H9 (cell line): ENCODE measurements at regions not wholly inside any gene's neighbourhood (a gene's known extent, or its start where the extent isn't known, plus 50 kb on each side); places are given as distances from the start of the nearest gene placed in this dataset.

Source experiments
- DNase-seq: peaks from one replicate; pipeline ENCODE4 v3.0.0-alpha.2; 2017
- H2AFZ ChIP-seq: one replicate; pipeline ENCODE4 v1.6.1; 2013; ENCODE audit warnings: mild to moderate bottlenecking, low read length, control low read depth, moderate library complexity
- H2AK5ac ChIP-seq: 2 replicates; pipeline ENCODE4 v1.6.1; 2013; ENCODE audit warnings: low read length, control low read depth, mixed read lengths; ENCODE audit not compliant: insufficient read length
- H2BK120ac ChIP-seq: one replicate; pipeline ENCODE4 v1.6.1; 2013; ENCODE audit warnings: low read depth, mild to moderate bottlenecking, low read length, control low read depth, inconsistent platforms; ENCODE audit not compliant: poor library complexity, severe bottlenecking
- H2BK12ac ChIP-seq: 2 replicates; pipeline ENCODE4 v1.6.1; 2013; ENCODE audit warnings: low read length, control low read depth, mixed read lengths, low read depth; ENCODE audit not compliant: insufficient read length
- H2BK15ac ChIP-seq: 2 replicates; pipeline ENCODE4 v1.6.1; 2013; ENCODE audit warnings: low read depth, low read length, control low read depth
- H2BK20ac ChIP-seq: one replicate; pipeline ENCODE4 v1.6.1; 2013; ENCODE audit warnings: low read depth, mild to moderate bottlenecking, low read length, control low read depth, inconsistent platforms; ENCODE audit not compliant: poor library complexity, severe bottlenecking
- H2BK5ac ChIP-seq: 2 replicates; pipeline ENCODE4 v1.6.1; 2013; ENCODE audit warnings: low read length, control low read depth, mixed read lengths; ENCODE audit not compliant: insufficient read length
- H3K14ac ChIP-seq: 2 replicates; pipeline ENCODE4 v1.6.1; 2013; ENCODE audit warnings: low read length, control low read depth; ENCODE audit not compliant: insufficient read depth
- H3K18ac ChIP-seq: 2 replicates; pipeline ENCODE4 v1.6.1; 2013; ENCODE audit warnings: low read depth, mild to moderate bottlenecking, mixed read lengths, low read length, control low read depth; ENCODE audit not compliant: insufficient read length
- H3K23ac ChIP-seq: 2 replicates; pipeline ENCODE4 v1.6.1; 2013; ENCODE audit warnings: low read length, control low read depth, mixed read lengths, low read depth; ENCODE audit not compliant: insufficient read length
- H3K23me2 ChIP-seq: 2 replicates; pipeline ENCODE4 v1.6.1; 2013; ENCODE audit warnings: low read depth, mild to moderate bottlenecking, mixed read lengths, low read length, control low read depth; ENCODE audit not compliant: insufficient read length, poor library complexity, severe bottlenecking
- H3K27ac ChIP-seq: 2 replicates; pipeline ENCODE4 v1.5.1; 2013; ENCODE audit warnings: low read length, control low read depth, mixed read lengths, low read depth; ENCODE audit not compliant: insufficient read length
- H3K27me3 ChIP-seq: 2 replicates; pipeline ENCODE4 v1.6.1; 2013; ENCODE audit warnings: low read length, control low read depth, inconsistent platforms; ENCODE audit not compliant: insufficient read depth
- H3K4ac ChIP-seq: 2 replicates; pipeline ENCODE4 v1.6.1; 2013; ENCODE audit warnings: low read depth, mild to moderate bottlenecking, control low read depth, inconsistent platforms, low read length, moderate library complexity
- H3K4me1 ChIP-seq: 2 replicates; pipeline ENCODE4 v1.6.1; 2013; ENCODE audit warnings: low read length, control low read depth, inconsistent platforms; ENCODE audit not compliant: insufficient read depth
- H3K4me2 ChIP-seq: 2 replicates; pipeline ENCODE4 v1.6.1; 2013; ENCODE audit warnings: low read length, control low read depth, mixed read lengths; ENCODE audit not compliant: insufficient read length, insufficient read depth
- H3K56ac ChIP-seq: 2 replicates; pipeline ENCODE4 v1.6.1; 2013; ENCODE audit warnings: low read depth, mild to moderate bottlenecking, mixed read lengths, low read length, control low read depth; ENCODE audit not compliant: insufficient read length
- H3K79me1 ChIP-seq: 2 replicates; pipeline ENCODE4 v1.6.1; 2013; ENCODE audit warnings: low read depth, mild to moderate bottlenecking, moderate library complexity, low read length, control low read depth, inconsistent platforms; ENCODE audit not compliant: insufficient read depth, poor library complexity, severe bottlenecking
- H3K79me2 ChIP-seq: 2 replicates; pipeline ENCODE4 v1.6.1; 2013; ENCODE audit warnings: low read length, control low read depth, inconsistent platforms; ENCODE audit not compliant: insufficient read depth
- H3K9ac ChIP-seq: 2 replicates; pipeline ENCODE4 v1.6.1; 2013; ENCODE audit warnings: low read length, control low read depth, mixed read lengths; ENCODE audit not compliant: insufficient read length; ENCODE audit errors: extremely low read depth
- H3K9me3 ChIP-seq: one replicate; pipeline ENCODE4 v1.6.1; 2013; ENCODE audit warnings: low read depth, low read length, inconsistent platforms; ENCODE audit not compliant: control insufficient read depth
- H3T11ph ChIP-seq: one replicate; pipeline ENCODE4 v1.6.1; 2013; ENCODE audit warnings: mild to moderate bottlenecking, low read length, control low read depth, inconsistent platforms
- H4K20me1 ChIP-seq: one replicate; pipeline ENCODE4 v1.6.1; 2013; ENCODE audit not compliant: control insufficient read depth, insufficient read length, insufficient read depth
- H4K5ac ChIP-seq: 2 replicates; pipeline ENCODE4 v1.6.1; 2013; ENCODE audit warnings: low read depth, mild to moderate bottlenecking, mixed read lengths, low read length, control low read depth; ENCODE audit not compliant: insufficient read length
- H4K8ac ChIP-seq: replicated peaks from 2 replicates; pipeline ENCODE4 v1.6.1; 2013; ENCODE audit warnings: low read length, control low read depth, mixed read lengths, low read depth; ENCODE audit not compliant: insufficient read length
- H4K91ac ChIP-seq: 2 replicates; pipeline ENCODE4 v1.6.1; 2013; ENCODE audit warnings: low read depth, mild to moderate bottlenecking, moderate library complexity, mixed read lengths, low read length, control low read depth; ENCODE audit not compliant: insufficient read length
- H3K27ac Mint-ChIP-seq, 3 experiments: 2 replicates in 2 of 3; 3 replicates in 1 of 3; pipeline ENCODE4 v1.8.0; 2020 to 2021; ENCODE audit warnings: mixed read lengths in 3 of 3, mild to moderate bottlenecking in 1 of 3, moderate library complexity in 1 of 3
- H3K27me3 Mint-ChIP-seq: 2 replicates; pipeline ENCODE4 v1.8.0; 2021; ENCODE audit warnings: low read depth, mild to moderate bottlenecking, moderate library complexity, mixed read lengths
- H3K36me3 Mint-ChIP-seq, 3 experiments: 2 replicates in 2 of 3; 3 replicates in 1 of 3; pipeline ENCODE4 v1.8.0; 2020 to 2021; ENCODE audit warnings: low read depth in 3 of 3, mixed read lengths in 3 of 3; ENCODE audit not compliant: insufficient read depth in 1 of 3
- H3K4me1 Mint-ChIP-seq, 2 experiments: 2 replicates each; pipeline ENCODE4 v1.8.0; 2020; ENCODE audit warnings: mixed read lengths in 2 of 2
- H3K4me3 Mint-ChIP-seq, 2 experiments: 2 replicates in 1 of 2; 3 replicates in 1 of 2; pipeline ENCODE4 v1.8.0; 2020 to 2021; ENCODE audit warnings: mild to moderate bottlenecking in 2 of 2, mixed read lengths in 2 of 2, moderate library complexity in 1 of 2
- H3K9me3 Mint-ChIP-seq, 2 experiments: 2 replicates in 1 of 2; 3 replicates in 1 of 2; pipeline ENCODE4 v1.8.0; 2020; ENCODE audit warnings: mild to moderate bottlenecking in 2 of 2, mixed read lengths in 2 of 2, moderate library complexity in 1 of 2
- CTCF ChIP-seq: fragments of 200-600 bp; sonication (generic); conservative IDR thresholded peaks from 3 replicates; pipeline ENCODE4 v1.8.0; 2021; ENCODE audit warnings: antibody characterized with exemption, mild to moderate bottlenecking
- WGBS: extraction: QIAGEN DNeasy Blood & Tissue Kit; methylation state at CpG from one replicate; pipeline ENCODE4 v1.1.7; 2013; ENCODE audit warnings: missing lambda C conversion rate, low lambda C conversion rate, mixed read lengths; ENCODE audit not compliant: insufficient read length; ENCODE audit errors: extremely low coverage; 5-methylcytosine and 5-hydroxymethylcytosine counted together

DNA sequence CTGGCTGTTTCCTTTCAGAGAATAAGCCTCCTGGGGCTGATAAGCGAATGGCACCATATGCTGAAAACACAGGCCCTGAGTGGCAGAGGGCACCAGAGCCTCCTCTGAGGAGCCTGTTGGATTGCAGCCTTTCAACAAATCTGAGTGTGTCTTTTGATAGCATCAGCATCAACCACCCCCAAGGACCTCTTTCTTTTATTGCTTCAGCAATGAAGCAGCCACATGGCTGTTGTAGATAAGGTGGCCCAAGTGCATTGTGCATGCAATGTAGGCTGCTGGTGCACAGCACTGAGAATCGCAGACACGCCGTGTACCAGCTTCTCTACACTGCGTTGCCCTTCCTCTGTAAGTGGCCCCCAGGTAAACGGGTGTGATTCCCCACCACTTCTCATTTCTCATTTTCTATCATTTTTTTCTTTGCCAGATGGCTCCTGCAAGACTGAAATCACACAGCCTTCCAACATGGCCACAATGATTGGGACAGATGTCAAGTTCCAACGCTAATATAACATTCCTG is 191.7 kb downstream of the DAD1 start:
- Mint-ChIP-seq H3K27me3 (no peaks in the 10 kb centered on the region; the same call in none of the 2 replicates), H3K4me1 (no peaks in the 10 kb centered on the region), H3K36me3 (no peaks in the 10 kb centered on the region), H3K27ac (no peak overlapping the region), H3K9me3 (no peaks in the 10 kb centered on the region), H3K4me3 (no peak overlapping the region)
- H3K9me3 ChIP-seq = no peaks in the 10 kb centered on the region
- no peak overlapping the region for H4K8ac ChIP-seq
- H3K9ac ChIP-seq = no peak overlapping the region
- no peak overlapping the region for H2BK12ac ChIP-seq
- no peak overlapping the region for H3T11ph ChIP-seq
- H3K4me1 ChIP-seq = no peaks in the 10 kb centered on the region
- no peak overlapping the region for H3K18ac ChIP-seq
- no peaks in the 10 kb centered on the region for H3K79me1 ChIP-seq
- H3K27me3 ChIP-seq = no peaks in the 10 kb centered on the region
- H3K56ac ChIP-seq = no peak overlapping the region
- no CpG with 5 or more reads among the region's 7 CpGs for WGBS
- no peaks in the 10 kb centered on the region for H4K20me1 ChIP-seq
- H2AK5ac ChIP-seq = no peak overlapping the region
- no peak overlapping the region for H4K91ac ChIP-seq
- no peak for DNase-seq
- no peak overlapping the region for H3K23ac ChIP-seq
- no peak for TF ChIP-seq CTCF
- H2BK20ac ChIP-seq = no peak overlapping the region
- H3K23me2 ChIP-seq = no peaks in the 10 kb centered on the region
- H2BK120ac ChIP-seq = no peak overlapping the region
- H2BK5ac ChIP-seq = no peak overlapping the region
- no peak overlapping the region for H2AFZ ChIP-seq
- no peak overlapping the region for H3K14ac ChIP-seq
- H3K4me2 ChIP-seq = no peak overlapping the region
- no peaks in the 10 kb centered on the region for H3K79me2 ChIP-seq
- no peak overlapping the region for H2BK15ac ChIP-seq
- no peak overlapping the region for H3K4ac ChIP-seq
- H4K5ac ChIP-seq = no peak overlapping the region
- no peak overlapping the region for H3K27ac ChIP-seq
